ENCODE measurements at regions not wholly inside any gene's neighbourhood (a gene's known extent, or its start where the extent isn't known, plus 50 kb on each side); places are given as distances from the start of the nearest gene placed in this dataset.

DNA sequence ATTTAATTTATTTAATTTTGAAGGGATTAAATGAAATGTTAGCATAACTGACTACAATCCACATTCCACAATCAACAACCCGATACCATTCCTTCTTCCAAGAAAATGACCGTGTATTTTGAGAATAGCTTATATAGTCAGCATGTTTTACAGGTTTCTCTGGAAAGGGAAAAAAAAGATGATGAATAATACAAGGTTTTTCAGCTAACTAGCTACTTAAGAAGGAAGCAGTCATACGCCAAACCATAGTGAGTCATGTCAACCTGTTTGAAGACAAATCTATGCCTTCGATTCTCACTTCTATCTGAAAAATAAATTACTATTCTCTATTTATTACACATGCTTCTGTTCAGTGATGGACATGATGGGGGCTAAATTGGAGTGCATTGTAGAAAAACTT, 258.6 kb downstream of the EFNB2 start:
- TF ChIP-seq, protein P1, sequence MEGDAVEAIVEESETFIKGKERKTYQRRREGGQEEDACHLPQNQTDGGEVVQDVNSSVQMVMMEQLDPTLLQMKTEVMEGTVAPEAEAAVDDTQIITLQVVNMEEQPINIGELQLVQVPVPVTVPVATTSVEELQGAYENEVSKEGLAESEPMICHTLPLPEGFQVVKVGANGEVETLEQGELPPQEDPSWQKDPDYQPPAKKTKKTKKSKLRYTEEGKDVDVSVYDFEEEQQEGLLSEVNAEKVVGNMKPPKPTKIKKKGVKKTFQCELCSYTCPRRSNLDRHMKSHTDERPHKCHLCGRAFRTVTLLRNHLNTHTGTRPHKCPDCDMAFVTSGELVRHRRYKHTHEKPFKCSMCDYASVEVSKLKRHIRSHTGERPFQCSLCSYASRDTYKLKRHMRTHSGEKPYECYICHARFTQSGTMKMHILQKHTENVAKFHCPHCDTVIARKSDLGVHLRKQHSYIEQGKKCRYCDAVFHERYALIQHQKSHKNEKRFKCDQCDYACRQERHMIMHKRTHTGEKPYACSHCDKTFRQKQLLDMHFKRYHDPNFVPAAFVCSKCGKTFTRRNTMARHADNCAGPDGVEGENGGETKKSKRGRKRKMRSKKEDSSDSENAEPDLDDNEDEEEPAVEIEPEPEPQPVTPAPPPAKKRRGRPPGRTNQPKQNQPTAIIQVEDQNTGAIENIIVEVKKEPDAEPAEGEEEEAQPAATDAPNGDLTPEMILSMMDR (IDR thresholded peaks at IDR 0.05): no peak
- no peak for TF ChIP-seq EP300 (IDR thresholded peaks at IDR 0.05)
- TF ChIP-seq POLR2A (IDR thresholded peaks at IDR 0.05; ENCODE audit: low read depth): no peak
- no peak for TF ChIP-seq POLR2AphosphoS5 (IDR thresholded peaks at IDR 0.05)

Measured in esophagus muscularis mucosa (tissue), 4 donors.